ENCODE measurements at regions not wholly inside any gene's neighbourhood (a gene's known extent, or its start where the extent isn't known, plus 50 kb on each side); places are given as distances from the start of the nearest gene placed in this dataset.

DNA sequence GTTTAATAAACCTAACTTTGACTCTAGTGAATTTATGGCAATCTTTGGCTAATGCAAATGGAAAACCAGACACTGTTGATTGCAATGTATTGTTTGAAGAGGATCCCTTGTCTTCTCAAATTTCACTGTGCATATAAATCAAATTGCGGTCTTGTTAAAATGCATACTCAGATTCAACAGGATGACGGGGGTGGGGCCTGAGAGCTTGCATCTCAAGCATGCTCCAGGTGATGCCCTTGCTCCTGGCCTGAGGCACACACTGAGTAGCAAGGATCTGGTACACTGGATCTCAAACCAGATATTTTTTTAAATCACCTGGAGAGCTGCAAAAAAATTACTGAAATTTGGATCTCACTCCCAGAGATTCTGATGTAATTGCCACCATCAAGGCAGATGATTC lies 463.7 kb downstream of the DNAH5 start:
- DNase-seq (ENCODE audit: insufficient read length, low spot score) (no peak), FAIRE-seq (peak; percentile 55)

DNA sequence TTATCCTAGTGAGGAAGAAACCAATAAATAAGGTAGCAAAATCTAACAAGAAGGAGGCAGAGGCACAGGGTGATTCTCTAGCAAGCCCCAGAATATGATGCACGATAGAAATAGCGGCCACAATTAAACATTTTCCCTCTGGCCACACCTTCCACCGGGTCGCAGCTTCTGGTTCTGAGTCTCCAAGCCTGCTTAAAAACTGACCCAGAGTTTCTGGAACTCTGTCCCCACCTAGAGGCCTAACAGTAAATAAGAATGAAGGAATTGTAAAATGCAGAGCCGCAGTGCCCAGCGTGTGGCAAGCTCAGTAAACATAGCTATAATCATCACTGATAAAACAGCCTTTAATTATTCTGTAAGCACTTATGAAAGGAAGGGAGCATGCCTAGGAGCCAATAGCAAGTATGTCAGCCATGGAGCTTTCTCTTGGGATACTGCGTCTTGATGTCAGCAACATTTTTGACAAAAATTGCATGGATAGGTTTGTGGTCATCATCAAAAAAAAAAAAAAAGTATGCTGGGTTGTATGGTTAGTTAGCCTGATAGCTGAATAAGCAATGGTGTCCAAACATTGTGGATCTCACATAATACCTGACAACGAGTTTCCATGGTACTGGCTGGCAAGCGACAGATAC lies 465.5 kb downstream of the DNAH5 start:
- FAIRE-seq, result peak; percentile 85
- peak; percentile 64 for DNase-seq (ENCODE audit: insufficient read length, low spot score)

DNA sequence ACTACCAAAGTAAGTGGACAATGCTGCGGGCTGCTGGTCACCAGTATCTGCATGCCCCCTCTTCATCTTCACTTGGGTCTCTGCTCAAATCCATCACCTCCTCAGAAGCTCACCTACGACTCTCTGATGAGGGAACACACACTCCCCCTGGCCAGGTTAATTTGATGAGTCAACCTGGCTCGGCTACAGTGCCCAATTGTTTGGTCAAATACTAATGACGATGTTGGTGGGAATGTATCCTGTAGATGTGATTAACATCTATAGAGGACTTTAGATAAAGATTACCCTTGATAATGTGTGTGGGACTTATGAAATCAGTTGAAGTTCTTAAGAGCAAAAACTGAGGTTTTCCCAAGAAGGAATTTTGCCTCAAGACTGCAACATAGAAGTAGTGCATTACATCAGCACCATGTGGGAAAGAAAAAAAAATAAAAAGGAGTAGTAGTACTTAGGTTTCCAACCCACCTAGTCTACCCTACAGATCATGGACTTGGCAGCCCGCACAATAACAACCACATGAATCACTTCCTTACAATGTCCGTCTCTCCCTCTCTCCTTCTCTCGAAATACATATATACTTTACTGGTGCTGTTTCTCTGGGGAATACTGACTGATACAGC lies 467.3 kb downstream of the DNAH5 start:
- peak; percentile 48 for DNase-seq (ENCODE audit: insufficient read length, low spot score)

DNA sequence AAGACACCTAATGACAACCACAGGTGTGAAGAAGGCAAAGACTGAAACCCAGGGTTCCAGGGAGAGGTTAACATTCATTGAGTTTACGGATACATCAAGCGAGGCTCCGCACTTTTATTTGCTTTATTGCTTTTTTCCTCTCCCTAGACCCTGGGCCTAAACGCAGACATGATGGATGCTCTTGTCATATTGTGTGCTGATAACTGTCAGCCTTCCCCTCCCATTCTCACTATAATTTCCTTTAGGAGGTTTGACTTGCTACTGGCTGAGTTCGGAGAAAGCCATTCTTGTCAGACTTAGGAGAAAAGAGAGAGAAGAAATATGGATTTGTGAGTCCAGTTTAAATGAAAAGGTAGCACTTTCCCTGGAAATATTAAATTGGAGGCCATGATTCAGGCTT lies 471.6 kb downstream of the DNAH5 start:
- DNase-seq (ENCODE audit: insufficient read length, low spot score), result no peak
- FAIRE-seq, result no peak

More for the DNA sequence above, 467.3 kb downstream of the DNAH5 start:
- peak; percentile 48 for FAIRE-seq

DNA sequence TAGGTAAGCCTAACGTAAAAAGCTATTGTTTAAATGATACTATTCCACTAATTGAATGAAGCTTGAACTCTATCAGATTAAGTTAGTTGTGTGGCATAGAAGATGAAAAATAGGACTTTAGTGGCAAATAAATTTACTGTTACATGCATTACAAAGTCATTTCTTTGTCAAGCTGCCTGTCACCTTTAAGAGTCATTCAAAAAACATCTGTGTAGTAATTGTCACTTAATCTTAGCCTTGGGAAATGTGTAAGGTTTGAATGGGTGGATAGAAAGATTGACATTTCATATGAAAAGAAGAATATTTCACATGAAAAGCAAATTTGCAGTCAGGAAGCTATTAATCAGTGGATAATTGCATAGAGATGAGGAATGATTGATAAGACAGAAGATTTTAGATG lies 473.5 kb downstream of the DNAH5 start:
- FAIRE-seq (no peak), DNase-seq (ENCODE audit: insufficient read length, low spot score) (no peak)

DNA sequence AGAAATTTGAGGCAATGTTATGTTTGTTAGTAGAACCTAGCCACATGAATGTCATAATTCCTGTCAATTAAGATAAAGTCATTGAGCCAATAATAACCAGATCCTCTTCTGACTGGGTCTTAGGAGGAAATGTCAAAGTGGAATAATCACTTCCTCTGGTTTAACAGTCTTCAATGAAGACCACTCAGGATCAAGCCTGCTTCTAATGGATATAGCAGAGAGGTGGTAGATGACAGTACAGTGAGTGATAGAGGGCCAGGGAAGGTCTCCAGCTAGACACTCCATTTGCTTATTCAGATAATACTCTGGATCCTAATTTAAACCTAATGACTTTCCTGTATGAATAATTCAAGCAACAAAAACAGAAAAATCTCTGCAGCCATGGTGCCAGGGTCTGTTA lies 474.2 kb downstream of the DNAH5 start:
- no peak for FAIRE-seq
- no peak for DNase-seq (ENCODE audit: insufficient read length, low spot score)

DNA sequence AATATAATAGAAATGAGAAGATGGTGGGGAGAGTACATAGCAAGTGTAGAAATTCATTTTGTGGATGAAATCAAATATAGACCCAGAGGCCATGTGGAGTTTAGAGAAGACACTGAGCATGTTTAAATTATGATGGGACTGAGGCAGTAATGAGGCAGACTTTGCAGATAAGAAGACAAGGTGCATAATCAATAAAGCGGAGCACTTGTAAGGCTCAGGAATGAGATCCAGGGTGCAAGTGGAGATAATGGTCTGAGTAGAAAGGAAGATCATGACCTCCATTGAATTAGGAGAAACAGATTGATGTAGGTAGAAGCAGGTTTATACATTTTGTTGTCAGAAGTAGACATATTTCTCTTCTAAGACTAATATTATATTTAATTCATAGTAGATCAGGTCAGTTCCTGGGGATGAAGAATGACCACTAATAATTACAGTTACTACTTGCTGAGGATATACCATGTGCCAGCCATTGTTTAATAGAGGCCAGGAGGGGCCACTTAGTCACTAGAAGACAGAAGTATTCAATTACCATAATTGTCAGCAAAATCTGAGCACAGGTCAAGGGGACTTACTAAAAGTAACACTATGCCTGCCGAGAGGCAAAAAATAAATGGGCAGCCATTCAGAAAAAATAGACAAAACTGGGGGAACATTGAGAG lies 479.8 kb downstream of the DNAH5 start:
- FAIRE-seq (no peak), DNase-seq (ENCODE audit: insufficient read length, low spot score) (no peak)

DNA sequence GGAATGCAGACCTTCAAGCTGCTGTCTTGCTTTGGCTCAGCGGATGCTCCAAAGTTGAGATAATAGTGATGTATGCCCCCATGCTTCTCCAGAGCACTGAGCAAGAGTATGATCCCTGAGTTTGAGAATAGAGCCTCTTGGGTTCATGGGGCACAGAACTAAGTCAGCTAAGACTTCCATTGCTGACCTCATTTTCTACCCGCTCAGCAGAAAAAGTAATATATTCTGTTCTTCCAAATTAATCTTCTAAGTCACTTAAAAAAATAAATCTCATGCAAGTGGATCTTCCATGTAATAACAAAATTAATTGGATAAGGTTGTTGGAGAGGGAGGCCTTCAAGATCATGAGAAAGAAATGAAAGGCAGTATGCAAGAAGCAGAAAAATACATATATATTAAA lies 483.9 kb downstream of the DNAH5 start:
- DNase-seq (ENCODE audit: insufficient read length, low spot score), result no peak
- no peak for FAIRE-seq

DNA sequence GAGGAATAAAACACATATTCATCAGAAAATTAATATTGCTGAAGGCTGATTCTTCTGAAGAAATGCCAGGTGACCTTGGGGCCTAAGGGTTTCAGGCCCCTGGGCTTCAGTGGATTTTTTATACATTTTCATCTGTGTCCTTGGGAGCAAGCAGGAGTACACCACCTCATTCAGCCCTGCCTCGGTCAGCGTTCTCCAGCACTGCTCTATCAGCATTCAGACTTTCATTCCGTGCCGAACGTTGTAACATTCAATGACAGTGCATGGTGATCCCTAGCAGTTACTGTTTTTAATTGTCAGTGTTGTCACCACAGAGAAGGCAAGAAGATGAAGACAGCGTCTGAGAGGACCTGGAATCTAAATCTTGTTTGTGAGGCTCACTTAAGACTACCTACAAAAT lies 490.4 kb downstream of the DNAH5 start:
- DNase-seq (ENCODE audit: insufficient read length, low spot score) (no peak), FAIRE-seq (no peak)

DNA sequence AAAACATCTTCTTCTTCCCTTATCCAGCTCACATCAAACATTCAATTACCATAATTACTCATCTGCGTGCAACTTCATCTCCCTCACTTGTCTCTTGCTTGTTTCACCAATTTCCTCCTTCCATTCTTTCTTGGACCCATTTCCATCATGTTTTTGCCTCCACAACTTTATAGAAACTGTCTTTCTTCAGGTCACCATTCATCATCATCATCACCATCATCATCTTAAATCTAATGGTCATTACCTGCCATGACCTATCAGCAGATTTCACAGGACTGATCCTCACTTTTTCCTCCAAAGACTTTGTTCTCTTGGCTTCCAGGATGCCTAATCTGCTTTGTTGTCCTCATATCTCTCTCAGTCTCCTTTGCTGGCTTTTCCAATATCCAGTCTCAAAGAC lies 495.6 kb downstream of the DNAH5 start:
- FAIRE-seq, result peak; percentile 64
- no peak for DNase-seq (ENCODE audit: insufficient read length, low spot score)

DNA sequence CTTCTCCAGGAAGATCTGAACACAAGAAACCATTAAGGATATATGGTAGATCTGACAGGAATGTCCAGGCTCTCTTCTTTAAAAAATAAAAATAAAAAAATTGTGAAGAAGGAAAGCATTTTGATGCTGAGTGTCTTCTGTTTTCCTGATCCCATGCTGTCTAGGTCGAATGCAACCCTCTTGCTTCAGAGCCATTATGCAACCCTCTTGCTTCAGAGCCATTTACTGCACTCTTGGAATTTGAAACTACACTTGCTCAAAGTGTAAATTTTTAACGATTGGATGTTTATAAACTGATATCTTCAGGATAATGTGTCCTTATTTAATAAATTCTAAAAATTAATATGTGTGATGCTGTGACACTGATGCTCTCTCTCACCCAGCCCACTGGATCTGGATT lies 505.1 kb downstream of the DNAH5 start:
- no peak for FAIRE-seq
- DNase-seq (ENCODE audit: insufficient read length, low spot score), result no peak

DNA sequence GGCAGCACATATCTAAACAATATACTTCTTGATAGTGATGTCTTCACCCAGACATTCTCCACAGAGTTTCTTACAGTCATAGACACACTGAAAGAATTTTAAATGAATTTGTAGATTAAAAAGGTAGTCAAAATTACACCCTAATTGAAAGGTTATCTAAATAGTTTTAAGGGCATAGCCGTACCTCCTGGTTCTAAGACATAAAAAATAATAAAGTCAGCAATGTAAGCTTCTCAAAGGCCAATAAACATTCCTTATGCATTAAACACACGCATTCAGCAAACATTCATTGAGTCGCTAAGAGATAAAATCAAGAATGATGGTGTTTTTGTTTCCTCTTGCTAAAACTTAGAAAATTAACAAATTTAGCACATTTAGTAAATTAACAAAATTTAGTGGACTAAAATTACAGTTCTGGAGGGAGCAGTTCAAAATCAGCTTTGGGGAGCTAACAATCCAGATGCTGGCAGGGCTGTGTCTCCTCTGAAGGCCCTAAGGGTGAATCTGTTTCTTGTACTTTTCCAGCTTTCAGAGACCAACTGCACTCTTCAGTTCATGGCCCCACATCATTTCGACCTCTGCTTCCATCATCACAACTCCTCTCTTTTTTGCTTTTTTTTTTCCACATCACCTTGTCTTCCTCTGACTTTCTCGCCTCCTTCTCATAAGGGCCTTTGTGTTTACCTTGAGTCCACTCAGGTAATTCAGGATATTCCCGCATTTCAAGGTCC lies 516.5 kb downstream of the DNAH5 start:
- FAIRE-seq, result peak; percentile 72
- DNase-seq (ENCODE audit: insufficient read length, low spot score), result no peak

DNA sequence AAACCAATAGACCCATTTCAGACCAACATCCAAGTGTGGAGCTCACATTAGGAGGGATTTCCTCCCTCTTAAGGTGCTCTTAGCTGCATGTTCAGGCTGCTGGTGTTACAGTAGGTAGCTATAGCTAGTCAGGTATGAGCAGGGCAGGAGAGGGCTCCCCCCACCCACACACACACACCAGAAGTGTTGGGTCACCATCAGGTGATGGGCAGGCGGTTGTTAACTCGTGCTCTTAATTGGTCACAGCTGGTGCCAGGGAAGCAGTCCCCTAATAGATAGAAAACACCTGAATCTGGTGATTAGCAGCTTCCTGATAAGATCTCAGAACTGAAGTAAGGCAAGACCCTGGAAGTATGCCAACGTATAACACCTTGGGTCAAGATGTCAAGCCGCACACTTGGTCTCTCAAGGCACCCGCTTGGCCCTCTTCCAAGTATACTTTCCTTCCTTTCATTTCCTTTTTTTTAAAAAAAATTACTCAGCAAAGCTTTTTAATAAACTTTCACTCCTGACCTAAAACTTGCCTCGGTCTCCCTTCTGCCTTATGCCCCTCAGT lies 532.4 kb downstream of the DNAH5 start:
- no peak for DNase-seq (ENCODE audit: insufficient read length, low spot score)
- FAIRE-seq, result no peak

DNA sequence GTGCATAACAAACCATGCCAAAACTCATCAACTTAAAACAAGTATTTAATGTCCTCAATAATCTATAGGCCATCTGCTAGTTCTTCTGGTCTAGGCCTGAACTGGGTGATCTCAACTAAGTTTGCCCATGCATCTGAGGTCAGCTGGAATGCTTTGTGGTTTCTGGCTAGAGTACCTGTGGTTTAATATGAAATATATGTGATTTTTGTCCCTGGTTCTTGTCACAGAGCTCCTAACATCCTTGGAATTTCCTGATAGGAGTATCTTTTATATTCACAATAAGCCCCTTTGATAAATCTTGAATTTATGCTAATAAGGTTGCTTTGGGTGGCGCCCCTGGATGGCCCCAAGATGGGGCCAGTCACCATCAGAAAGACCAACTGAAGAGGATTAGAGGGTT lies 535.9 kb downstream of the DNAH5 start:
- DNase-seq (ENCODE audit: insufficient read length, low spot score) (no peak), FAIRE-seq (no peak)

DNA sequence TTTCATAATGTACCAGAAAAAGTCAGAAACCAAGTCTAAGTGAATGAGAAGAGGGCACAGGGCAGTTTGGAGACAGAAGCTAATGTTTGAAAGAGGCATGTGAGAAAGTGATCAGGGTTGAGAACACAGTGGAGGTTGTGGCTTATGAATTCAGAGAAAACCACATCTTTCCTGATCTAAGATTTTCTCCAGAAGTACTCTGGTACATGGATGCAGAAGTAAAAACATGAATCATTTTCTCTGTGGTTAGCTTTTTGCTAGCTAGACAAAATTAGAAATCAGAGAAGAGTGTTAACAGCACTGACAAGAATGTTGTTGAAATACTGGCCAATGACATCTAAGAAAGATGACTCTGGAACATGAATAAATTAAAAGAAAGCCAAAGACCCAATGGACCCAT lies 541.1 kb downstream of the DNAH5 start:
- no peak for FAIRE-seq
- no peak for DNase-seq (ENCODE audit: insufficient read length, low spot score)

DNA sequence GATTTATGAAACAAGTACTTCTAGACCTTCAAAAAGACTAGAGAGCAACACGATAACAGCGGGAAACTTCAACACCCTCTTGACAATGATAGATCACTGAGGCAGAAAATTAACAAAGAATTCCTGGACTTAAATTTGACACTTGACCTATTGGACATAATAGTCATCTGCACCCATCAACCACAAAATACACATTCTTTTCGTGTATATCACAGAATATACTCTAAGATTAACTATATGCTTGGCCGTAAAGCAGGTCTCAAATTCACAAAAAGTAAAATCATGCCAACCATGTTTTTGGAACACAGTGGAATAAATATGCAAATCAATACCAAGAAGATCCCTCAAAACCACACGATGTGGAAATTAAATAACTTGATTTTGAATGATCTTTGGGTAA lies 559.4 kb downstream of the DNAH5 start:
- FAIRE-seq (no peak), DNase-seq (ENCODE audit: insufficient read length, low spot score) (no peak)

DNA sequence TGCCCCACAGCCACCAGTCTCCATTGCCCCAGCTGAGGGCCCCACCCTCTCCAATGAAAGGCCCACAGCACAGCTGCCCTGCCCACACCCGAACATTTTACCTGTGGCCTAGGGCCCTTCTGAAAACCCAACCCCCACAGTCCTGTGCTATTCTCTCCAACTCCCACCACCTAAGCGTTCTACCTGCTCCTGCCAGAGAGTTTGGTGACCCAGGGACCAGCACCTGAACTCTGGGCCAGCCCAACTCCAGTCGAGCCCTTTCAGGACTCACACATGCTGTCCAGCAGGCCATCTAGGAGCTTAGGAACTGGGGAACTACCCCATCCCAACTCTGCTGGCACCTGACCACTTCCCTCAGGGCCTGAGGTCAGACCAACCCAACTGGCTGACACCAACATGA lies 562.3 kb downstream of the DNAH5 start:
- DNase-seq (ENCODE audit: insufficient read length, low spot score) (no peak), FAIRE-seq (no peak)

DNA sequence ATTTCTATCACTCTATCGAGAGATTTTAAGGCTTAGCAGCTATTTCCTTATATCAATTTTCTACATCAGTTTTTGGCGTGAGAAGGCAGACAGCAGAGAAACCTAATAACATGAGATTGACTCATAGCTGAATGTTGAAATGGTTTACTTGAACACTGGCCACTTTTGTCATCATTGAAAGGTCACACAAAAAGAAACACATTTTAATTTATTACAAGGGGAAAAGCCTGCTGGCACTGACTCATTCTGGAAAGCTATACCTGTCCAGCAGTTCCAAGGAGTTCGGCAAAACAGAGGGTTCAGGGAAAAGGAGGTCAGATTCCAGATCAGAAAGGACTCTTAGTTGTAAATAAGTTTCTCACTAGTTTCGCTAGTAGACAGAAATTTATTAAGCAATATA lies 566.4 kb downstream of the DNAH5 start:
- DNase-seq (ENCODE audit: insufficient read length, low spot score) (peak; percentile 42), FAIRE-seq (peak; percentile 85)

DNA sequence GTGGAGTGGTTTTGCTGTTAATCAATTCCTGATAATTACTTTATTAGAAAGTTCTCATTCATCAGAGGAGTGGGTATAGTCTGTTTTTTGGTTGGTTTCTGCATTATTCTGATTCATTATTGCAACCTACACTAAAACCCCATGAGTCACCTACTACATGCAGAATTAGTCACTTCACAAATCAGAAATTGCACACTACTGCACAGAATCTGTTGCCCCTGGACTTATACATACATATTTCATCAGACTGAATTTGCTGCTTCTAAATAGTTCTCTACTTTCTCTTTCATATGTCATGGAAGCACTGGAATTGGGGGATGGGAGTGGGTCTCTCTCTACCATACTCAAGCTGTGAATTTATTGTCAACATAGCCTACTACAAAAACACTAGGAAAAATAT lies 585.1 kb downstream of the DNAH5 start:
- DNase-seq (ENCODE audit: insufficient read length, low spot score), result no peak
- peak; percentile 58 for FAIRE-seq

DNA sequence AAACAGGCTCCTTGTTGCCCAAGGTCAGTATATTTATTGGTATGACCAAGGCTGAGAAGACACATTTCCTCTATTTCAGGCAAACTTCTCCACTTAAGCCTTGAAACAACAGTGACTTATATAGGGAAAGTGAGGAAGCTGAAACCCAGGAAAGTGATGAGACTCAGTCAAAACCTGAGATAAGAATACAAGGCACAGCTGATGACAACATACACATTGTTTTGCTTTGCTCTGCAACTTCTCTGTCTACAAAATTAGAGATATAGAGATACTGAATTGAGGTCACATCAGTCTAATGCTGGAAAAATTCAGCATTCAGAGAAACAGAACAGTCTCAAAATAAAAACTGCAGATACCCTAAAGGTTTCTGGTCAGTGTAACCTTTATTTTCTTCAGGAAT lies 586.1 kb downstream of the DNAH5 start:
- FAIRE-seq (no peak), DNase-seq (ENCODE audit: insufficient read length, low spot score) (no peak)

DNA sequence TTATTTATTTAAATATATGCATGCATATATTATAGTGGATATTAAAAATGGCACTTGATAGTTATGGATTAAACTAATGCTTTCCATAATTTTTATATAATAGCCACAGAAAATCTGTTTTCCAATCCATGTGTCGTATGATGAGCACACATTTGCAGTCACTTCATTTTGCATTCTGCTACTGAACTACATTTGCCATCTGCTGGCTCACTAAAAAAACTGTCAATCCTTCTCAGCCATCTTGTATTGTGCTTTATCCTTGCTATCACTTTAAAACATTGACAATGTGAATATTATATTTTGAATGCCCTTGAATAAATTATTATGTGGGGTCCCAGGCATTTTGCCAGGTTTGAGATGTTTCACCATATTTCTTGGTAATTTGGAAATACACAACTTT lies 586.6 kb downstream of the DNAH5 start:
- DNase-seq (ENCODE audit: insufficient read length, low spot score) (no peak), FAIRE-seq (no peak)
